ENCODE measurements at regions not wholly inside any gene's neighbourhood (a gene's known extent, or its start where the extent isn't known, plus 50 kb on each side); places are given as distances from the start of the nearest gene placed in this dataset.

GRCh38 chr2:152894051-152894450 lies 175.6 kb downstream of the ARL6IP6 start:
- Mint-ChIP-seq H3K4me3 (no peak overlapping the region), H3K36me3 (ENCODE audit: low read depth) (no peaks in the 10 kb centered on the region), H3K27ac (no peak overlapping the region), H3K27me3 (ENCODE audit: insufficient read depth) (peaks cover 2% of the 10 kb centered on the region; the same call in 1 of the 2 replicates), H3K4me1 (ENCODE audit: low read depth) (no peaks in the 10 kb centered on the region), H3K9me3 (peaks cover 4% of the 10 kb centered on the region; the same call in 1 of the 2 replicates)
- no peak for DNase-seq
- TF ChIP-seq, protein P1, sequence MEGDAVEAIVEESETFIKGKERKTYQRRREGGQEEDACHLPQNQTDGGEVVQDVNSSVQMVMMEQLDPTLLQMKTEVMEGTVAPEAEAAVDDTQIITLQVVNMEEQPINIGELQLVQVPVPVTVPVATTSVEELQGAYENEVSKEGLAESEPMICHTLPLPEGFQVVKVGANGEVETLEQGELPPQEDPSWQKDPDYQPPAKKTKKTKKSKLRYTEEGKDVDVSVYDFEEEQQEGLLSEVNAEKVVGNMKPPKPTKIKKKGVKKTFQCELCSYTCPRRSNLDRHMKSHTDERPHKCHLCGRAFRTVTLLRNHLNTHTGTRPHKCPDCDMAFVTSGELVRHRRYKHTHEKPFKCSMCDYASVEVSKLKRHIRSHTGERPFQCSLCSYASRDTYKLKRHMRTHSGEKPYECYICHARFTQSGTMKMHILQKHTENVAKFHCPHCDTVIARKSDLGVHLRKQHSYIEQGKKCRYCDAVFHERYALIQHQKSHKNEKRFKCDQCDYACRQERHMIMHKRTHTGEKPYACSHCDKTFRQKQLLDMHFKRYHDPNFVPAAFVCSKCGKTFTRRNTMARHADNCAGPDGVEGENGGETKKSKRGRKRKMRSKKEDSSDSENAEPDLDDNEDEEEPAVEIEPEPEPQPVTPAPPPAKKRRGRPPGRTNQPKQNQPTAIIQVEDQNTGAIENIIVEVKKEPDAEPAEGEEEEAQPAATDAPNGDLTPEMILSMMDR (IDR thresholded peaks at IDR 0.05): no peak

DNA sequence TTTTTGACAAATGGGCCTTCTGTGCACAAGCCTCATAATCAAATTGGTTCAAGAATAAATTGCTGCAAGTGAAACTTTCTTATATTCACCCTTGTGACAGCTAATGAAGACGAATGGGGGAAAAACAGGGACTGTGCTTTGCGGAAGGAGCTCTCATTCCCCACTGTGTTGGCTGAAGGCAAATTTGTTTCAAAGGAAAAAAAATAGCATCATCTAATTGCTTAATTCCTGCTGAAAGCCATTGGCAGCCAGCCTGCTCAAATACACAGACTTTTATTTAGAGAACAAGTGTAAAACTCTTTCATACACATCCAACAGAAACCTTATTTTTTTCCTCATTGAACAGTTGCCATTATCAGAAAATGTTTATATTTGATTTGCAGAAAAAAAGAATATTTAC lies 172.3 kb downstream of the ARL6IP6 start:
- Mint-ChIP-seq H3K4me3 (no peak overlapping the region), H3K9me3 (peaks cover 9% of the 10 kb centered on the region; the same call in 1 of the 2 replicates), H3K36me3 (ENCODE audit: low read depth) (no peaks in the 10 kb centered on the region), H3K27me3 (ENCODE audit: insufficient read depth) (peaks cover 2% of the 10 kb centered on the region; the same call in 1 of the 2 replicates), H3K27ac (no peak overlapping the region), H3K4me1 (ENCODE audit: low read depth) (no peaks in the 10 kb centered on the region)
- no peak for DNase-seq
- TF ChIP-seq, protein P1 (IDR thresholded peaks at IDR 0.05): no peak

- DNase-seq: no peak
- no peaks in the 10 kb centered on the region for H3K36me3 Mint-ChIP-seq (ENCODE audit: low read depth)
- peaks cover 12% of the 10 kb centered on the region; the same call in 1 of the 2 replicates for H3K4me1 Mint-ChIP-seq (ENCODE audit: low read depth)
- TF ChIP-seq, protein P1 (IDR thresholded peaks at IDR 0.05): no peak
- no peak overlapping the region for H3K27ac Mint-ChIP-seq
- H3K4me3 Mint-ChIP-seq: peak overlapping the region; percentile 2; the same call in 1 of the 2 replicates
- H3K9me3 Mint-ChIP-seq: peaks cover 9% of the 10 kb centered on the region; the same call in 1 of the 2 replicates
- H3K27me3 Mint-ChIP-seq (ENCODE audit: insufficient read depth): peaks cover 1% of the 10 kb centered on the region
Observed at GRCh38 chr2:152883951-152884487, 165.6 kb downstream of the ARL6IP6 start.

GRCh38 chr2:152881527-152881926 lies 163.1 kb downstream of the ARL6IP6 start:
- TF ChIP-seq, protein P1 (IDR thresholded peaks at IDR 0.05): no peak
- Mint-ChIP-seq H3K4me1 (ENCODE audit: low read depth) (peaks cover 20% of the 10 kb centered on the region), H3K36me3 (ENCODE audit: low read depth) (no peaks in the 10 kb centered on the region), H3K9me3 (peaks cover 9% of the 10 kb centered on the region; the same call in 1 of the 2 replicates), H3K27ac (no peak overlapping the region), H3K27me3 (ENCODE audit: insufficient read depth) (peaks cover 3% of the 10 kb centered on the region), H3K4me3 (no peak overlapping the region)
- DNase-seq: no peak

GRCh38 chr2:152879275-152879674 lies 160.9 kb downstream of the ARL6IP6 start:
- Mint-ChIP-seq H3K9me3 (no peaks in the 10 kb centered on the region; the same call in 1 of the 2 replicates), H3K4me3 (no peak overlapping the region), H3K27ac (no peak overlapping the region), H3K27me3 (ENCODE audit: insufficient read depth) (peaks cover 6% of the 10 kb centered on the region), H3K4me1 (ENCODE audit: low read depth) (peaks cover 38% of the 10 kb centered on the region), H3K36me3 (ENCODE audit: low read depth) (no peaks in the 10 kb centered on the region)
- no peak for DNase-seq
- TF ChIP-seq, protein P1 (IDR thresholded peaks at IDR 0.05): no peak

Data from HFFc6 (cell line).